ENCODE measurements at regions not wholly inside any gene's neighbourhood (a gene's known extent, or its start where the extent isn't known, plus 50 kb on each side); places are given as distances from the start of the nearest gene placed in this dataset.

DNA sequence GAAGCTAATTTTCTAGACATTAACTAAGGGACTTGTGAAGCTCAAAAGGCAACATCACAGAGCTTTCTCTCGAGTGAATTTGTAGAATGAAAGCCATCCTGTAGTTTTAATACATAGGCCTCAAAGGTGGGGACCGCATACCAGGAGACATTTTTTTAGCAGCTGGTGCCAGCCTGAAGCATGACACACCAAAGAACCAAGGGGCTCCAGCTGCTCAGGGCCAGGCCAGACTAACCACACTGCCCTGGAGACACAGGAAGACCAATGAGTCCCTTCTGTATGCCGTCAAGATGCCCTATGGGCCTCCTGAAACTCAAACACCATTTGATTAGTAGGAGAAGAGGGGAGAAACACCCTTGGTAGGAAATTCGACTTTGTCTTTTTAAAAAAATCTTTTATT is 113.9 kb upstream of the CACNA1E start:
- Mint-ChIP-seq H3K27me3 (no peaks in the 10 kb centered on the region), H3K4me1 (no peaks in the 10 kb centered on the region), H3K36me3 (ENCODE audit: low read depth) (peaks cover 2% of the 10 kb centered on the region), H3K9me3 (peaks cover 10% of the 10 kb centered on the region), H3K4me3 (no peak overlapping the region), H3K27ac (no peak overlapping the region)
- DNase-seq, result no peak
- POLR2A ChIA-PET, result no interaction called here
- CTCF ChIA-PET, result interaction anchor here (0.6 kb wide), 1 partner anchor 141 kb away, joined by 5 read pairs; no protein-coding TSS in a partner anchor

DNA sequence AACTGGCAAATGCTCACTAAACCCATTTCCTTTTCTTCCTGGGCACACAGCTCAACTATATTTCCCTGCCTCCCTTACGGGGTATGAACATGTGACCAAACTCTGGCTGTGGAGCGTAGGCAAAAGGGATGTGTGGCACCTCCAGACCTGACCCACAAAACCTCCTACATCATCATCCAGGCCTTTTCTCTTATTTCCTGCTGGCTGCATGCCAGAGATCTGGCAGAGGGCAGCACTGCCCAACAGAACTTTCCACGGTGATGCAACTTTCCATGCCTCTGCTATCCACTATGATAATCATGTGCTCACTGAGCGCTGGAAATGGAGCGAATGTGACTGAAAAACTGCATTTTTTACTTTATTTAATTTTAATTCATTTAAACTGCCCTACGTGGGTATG is 99.6 kb upstream of the CACNA1E start:
- POLR2A ChIA-PET, result no interaction called here
- Mint-ChIP-seq H3K36me3 (ENCODE audit: low read depth) (no peaks in the 10 kb centered on the region), H3K9me3 (no peaks in the 10 kb centered on the region), H3K27me3 (peaks cover 6% of the 10 kb centered on the region), H3K27ac (no peak overlapping the region), H3K4me1 (no peaks in the 10 kb centered on the region), H3K4me3 (no peak overlapping the region)
- CTCF ChIA-PET, result interaction anchor here (1.7 to 2.3 kb wide), 3 partner anchors 12 to 15 kb away, joined by 3 to 6 read pairs (median 6); no protein-coding TSS in a partner anchor
- DNase-seq, result no peak

DNA sequence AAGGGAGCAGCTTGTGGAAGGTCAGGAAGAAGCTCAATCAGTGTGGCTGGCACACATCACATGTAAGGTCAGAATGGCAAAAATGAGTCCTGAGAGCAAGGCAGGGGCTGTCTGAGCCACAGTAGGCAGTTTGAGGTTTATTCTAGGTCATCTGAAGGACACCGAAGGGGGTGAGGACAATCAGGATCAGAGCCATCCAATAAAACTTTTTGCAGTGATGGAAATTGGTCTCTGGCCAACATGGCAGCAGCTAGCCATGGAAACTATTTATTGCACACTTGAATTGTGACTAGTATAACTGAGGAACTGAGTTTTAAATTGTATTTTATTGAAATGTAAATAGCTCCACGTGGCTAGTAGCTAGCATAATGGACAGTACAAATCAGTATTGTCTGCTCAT is 97.0 kb upstream of the CACNA1E start:
- Mint-ChIP-seq H3K27me3 (peaks cover 4% of the 10 kb centered on the region), H3K9me3 (no peaks in the 10 kb centered on the region), H3K4me1 (no peaks in the 10 kb centered on the region), H3K27ac (no peak overlapping the region), H3K36me3 (ENCODE audit: low read depth) (no peaks in the 10 kb centered on the region), H3K4me3 (no peak overlapping the region)
- CTCF ChIA-PET, result interaction anchor here (1.4 to 1.6 kb wide), 2 partner anchors 39 to 455 kb away, joined by 3 read pairs; no protein-coding TSS in a partner anchor
- POLR2A ChIA-PET, result no interaction called here
- DNase-seq, result no peak

DNA sequence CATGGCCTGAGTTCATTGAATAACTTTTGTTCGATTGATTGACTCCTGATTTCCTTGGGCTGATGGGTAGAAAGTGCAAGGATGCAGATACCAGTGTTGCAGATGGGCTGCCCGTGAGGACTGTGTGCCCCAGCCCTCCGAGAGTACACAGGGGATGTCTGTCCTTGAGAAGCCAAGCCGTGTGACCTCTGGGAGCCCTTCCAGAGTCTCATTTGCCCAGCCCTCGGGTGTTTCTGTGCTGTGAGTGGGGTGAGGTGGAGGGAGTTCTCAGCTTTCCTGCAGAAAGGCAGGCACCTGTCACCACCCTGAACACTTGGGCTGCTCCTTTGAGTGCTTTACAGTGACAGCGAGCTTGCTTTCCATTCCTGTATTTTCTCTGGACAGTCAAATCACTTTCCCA is 96.4 kb upstream of the CACNA1E start:
- ChIA-PET CTCF (interaction anchor here (1.0 to 4.0 kb wide), 4 partner anchors 13 to 456 kb away, joined by 3 to 21 read pairs (median 3); no protein-coding TSS in a partner anchor), POLR2A (no interaction called here)
- Mint-ChIP-seq H3K27me3 (peaks cover 4% of the 10 kb centered on the region), H3K4me1 (peaks cover 3% of the 10 kb centered on the region), H3K27ac (no peak overlapping the region), H3K9me3 (no peaks in the 10 kb centered on the region), H3K4me3 (no peak overlapping the region), H3K36me3 (ENCODE audit: low read depth) (no peaks in the 10 kb centered on the region)
- no peak for DNase-seq

DNA sequence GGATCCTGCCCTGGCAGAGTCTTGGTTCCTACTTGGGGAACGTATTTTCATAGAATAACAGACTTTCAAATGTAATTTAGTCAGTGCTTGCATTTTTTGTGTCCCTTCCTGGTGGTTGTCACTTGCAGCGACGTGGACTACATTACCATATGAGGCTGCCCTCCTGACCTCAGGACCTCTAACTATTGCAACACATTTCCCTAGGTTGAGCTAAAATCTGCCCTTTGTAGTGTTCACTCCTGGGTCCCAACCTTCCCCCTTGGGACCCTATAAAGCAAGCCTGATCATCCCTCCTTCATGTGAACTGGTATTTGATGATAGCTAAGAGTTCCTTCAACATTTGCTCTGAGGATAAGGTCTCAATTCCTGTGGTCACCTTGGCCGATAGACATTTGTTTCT is 95.6 kb upstream of the CACNA1E start:
- POLR2A ChIA-PET, result no interaction called here
- H3K4me3 Mint-ChIP-seq, result no peak overlapping the region
- peaks cover 3% of the 10 kb centered on the region for H3K4me1 Mint-ChIP-seq
- H3K9me3 Mint-ChIP-seq, result no peaks in the 10 kb centered on the region
- no peaks in the 10 kb centered on the region for H3K36me3 Mint-ChIP-seq (ENCODE audit: low read depth)
- no peak for DNase-seq
- no peak overlapping the region for H3K27ac Mint-ChIP-seq
- peaks cover 4% of the 10 kb centered on the region for H3K27me3 Mint-ChIP-seq
- CTCF ChIA-PET, result interaction anchor here (1.0 to 4.0 kb wide), 2 partner anchors 12 to 38 kb away, joined by 3 to 21 read pairs; no protein-coding TSS in a partner anchor

DNA sequence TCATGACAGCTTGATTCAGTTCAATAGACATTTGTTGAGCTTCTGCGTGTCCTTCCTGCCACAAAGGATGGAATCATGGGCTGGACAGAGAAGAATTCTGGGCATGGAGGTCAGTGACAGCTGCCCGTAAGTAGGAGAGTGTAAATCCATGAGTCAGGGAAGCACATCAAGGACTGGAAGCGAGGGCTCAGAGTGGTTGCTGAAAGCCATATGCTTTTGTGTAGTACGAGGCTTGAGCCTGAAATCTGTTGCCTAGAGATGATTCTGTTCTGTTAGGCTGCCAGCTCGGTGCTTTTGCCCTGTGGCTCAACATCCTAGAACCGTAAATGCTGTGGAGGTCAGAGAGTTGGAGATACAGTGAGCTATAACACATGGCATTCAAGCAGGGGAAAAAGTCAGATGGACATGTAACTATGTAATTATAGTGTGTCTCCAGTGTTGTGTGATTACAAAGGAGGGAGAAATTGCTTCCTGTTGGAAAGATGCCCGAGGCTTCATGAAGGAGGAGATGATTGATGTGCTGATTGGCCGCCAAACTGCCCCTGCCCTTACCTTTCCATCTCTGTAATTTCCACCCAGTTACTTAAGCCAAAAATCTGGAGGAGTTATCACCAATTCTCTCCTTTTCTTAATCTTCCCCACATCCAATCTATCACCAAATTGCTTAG is 92.8 kb upstream of the CACNA1E start:
- Mint-ChIP-seq H3K36me3 (ENCODE audit: low read depth) (no peaks in the 10 kb centered on the region), H3K4me3 (no peak overlapping the region), H3K27me3 (no peaks in the 10 kb centered on the region), H3K27ac (peak overlapping the region; percentile 38), H3K4me1 (peaks cover 3% of the 10 kb centered on the region), H3K9me3 (no peaks in the 10 kb centered on the region)
- CTCF ChIA-PET, result interaction anchor here (4.0 kb wide), 1 partner anchor 9 kb away, joined by 21 read pairs; no protein-coding TSS in a partner anchor
- no peak for DNase-seq
- POLR2A ChIA-PET, result interaction anchor here (0.6 kb wide), 1 partner anchor 1450 kb away, joined by 3 read pairs; no protein-coding TSS in a partner anchor

DNA sequence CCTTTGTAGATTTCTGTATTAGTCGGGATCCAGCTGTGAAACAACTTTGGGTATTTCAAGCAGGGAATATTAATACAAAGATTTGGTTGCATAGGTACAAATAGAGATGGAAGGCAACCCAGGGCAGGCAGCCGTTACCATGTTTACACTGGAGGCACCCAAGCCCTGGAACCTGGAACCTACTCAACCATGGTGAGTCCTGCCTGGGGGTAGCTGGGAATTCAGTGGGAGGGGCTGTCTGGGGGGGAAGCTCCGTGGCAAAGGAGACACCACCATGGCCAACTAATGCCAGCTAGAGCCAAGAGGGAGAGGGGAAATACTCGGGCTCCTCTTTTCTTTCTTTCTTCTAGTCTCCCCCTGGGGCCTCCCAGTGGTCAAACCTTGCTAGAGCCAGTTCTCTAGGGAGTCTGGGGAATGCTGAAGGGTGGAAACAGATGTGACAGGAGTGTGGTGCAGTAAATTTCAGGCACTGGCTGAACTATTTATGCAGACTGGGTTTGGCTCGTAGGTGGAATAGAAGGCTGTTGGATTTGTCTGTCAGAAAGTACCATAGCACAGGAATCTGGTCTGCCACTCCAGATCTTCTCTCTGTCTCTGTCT is 91.9 kb upstream of the CACNA1E start:
- DNase-seq, result no peak
- H3K9me3 Mint-ChIP-seq, result no peaks in the 10 kb centered on the region
- CTCF ChIA-PET, result no interaction called here
- POLR2A ChIA-PET, result no interaction called here
- no peak overlapping the region for H3K4me3 Mint-ChIP-seq
- peak overlapping the region; percentile 47 for H3K27ac Mint-ChIP-seq
- H3K36me3 Mint-ChIP-seq (ENCODE audit: low read depth), result no peaks in the 10 kb centered on the region
- H3K27me3 Mint-ChIP-seq, result no peaks in the 10 kb centered on the region
- peaks cover 3% of the 10 kb centered on the region for H3K4me1 Mint-ChIP-seq

DNA sequence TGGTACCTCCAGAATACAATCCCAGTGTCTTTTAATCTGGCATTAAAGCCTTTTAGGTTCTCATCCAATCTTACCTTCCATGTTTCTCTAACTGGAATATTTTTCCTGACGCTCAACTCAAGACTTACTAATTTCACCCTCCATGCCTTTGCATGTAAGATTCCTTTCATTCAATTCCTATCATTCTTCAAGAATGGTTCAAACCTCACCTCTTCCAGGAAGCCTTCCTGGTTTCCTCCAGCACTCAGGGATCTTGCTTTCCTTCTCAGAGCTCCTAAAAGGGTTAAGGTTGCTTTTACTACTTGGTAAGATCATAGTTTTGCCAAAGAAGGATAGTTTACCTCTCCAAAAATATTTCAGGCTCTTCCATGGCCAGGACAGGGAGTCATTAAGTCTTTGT is 91.2 kb upstream of the CACNA1E start:
- no peak for DNase-seq
- Mint-ChIP-seq H3K4me3 (no peak overlapping the region), H3K36me3 (ENCODE audit: low read depth) (no peaks in the 10 kb centered on the region), H3K27ac (peak overlapping the region; percentile 3), H3K4me1 (peaks cover 3% of the 10 kb centered on the region), H3K9me3 (no peaks in the 10 kb centered on the region), H3K27me3 (no peaks in the 10 kb centered on the region)
- ChIA-PET CTCF (interaction anchor here (1.3 to 2.0 kb wide), 2 partner anchors 11 to 33 kb away, joined by 3 to 5 read pairs; no protein-coding TSS in a partner anchor), POLR2A (no interaction called here)

DNA sequence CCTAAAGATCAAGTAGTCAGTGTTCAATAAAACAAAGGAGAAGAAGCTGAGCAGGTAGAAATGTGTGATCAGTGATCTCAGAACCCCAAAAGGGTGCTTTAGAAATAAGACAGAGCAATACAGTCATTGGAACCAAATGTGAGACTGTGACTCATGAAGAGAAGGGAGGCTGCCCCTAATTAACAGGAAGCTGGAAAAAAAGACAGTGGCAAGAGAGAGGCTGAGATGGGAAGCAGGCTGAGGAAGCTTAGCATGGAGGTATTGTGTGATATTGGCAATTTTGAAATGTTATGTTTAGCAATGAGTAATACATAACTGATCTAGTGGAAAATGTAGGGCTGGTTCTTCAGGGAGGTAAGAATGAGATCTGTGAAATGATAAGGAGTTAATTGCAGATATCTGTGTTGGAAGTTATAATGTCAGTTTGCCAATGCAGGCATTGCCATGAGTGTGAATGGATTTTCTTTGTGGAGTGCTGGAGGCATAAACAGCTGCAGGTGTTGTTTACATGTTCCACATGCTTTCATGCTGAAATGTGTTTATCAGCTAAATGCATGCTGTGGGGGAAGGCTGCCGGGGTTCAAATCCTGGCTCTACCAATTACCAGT is 90.6 kb upstream of the CACNA1E start:
- POLR2A ChIA-PET, result no interaction called here
- Mint-ChIP-seq H3K27me3 (no peaks in the 10 kb centered on the region), H3K27ac (peak overlapping the region; percentile 3)

DNA sequence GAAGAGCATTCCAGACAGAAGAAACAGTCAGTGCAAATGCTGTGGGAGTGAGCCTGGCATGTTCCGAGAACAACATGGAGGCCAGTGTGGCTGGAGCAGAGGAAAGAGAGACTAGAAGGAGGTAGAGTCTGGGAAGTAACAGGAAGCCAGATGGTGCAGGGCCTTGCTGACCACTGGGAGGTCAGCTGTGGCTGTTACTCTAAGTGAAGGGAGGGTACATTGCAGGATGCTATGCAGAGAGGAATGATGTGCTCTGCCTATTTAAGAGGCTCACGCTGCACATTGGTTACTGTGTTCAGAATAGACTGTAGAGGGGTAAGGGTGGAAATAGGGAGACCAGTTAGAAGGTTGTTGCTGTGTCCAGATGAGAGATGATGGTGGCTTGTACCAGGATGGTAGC is 88.6 kb upstream of the CACNA1E start:
- no peak overlapping the region for H3K27ac Mint-ChIP-seq
- POLR2A ChIA-PET, result no interaction called here
- peaks cover 9% of the 10 kb centered on the region for H3K36me3 Mint-ChIP-seq (ENCODE audit: low read depth)
- DNase-seq, result no peak
- CTCF ChIA-PET, result interaction anchor here (1.3 to 2.3 kb wide), 3 partner anchors 11 to 19 kb away, joined by 3 to 6 read pairs (median 4); no protein-coding TSS in a partner anchor
- H3K27me3 Mint-ChIP-seq, result no peaks in the 10 kb centered on the region
- H3K4me3 Mint-ChIP-seq, result no peak overlapping the region
- H3K4me1 Mint-ChIP-seq, result peaks cover 25% of the 10 kb centered on the region
- H3K9me3 Mint-ChIP-seq, result no peaks in the 10 kb centered on the region

More for the DNA sequence above, 90.6 kb upstream of the CACNA1E start:
- peaks cover 2% of the 10 kb centered on the region for H3K36me3 Mint-ChIP-seq (ENCODE audit: low read depth)
- CTCF ChIA-PET, result interaction anchor here (1.3 to 2.0 kb wide), 2 partner anchors 12 to 32 kb away, joined by 3 to 5 read pairs; no protein-coding TSS in a partner anchor
- no peaks in the 10 kb centered on the region for H3K9me3 Mint-ChIP-seq
- H3K4me3 Mint-ChIP-seq, result no peak overlapping the region
- H3K4me1 Mint-ChIP-seq, result peaks cover 7% of the 10 kb centered on the region
- DNase-seq, result no peak

DNA sequence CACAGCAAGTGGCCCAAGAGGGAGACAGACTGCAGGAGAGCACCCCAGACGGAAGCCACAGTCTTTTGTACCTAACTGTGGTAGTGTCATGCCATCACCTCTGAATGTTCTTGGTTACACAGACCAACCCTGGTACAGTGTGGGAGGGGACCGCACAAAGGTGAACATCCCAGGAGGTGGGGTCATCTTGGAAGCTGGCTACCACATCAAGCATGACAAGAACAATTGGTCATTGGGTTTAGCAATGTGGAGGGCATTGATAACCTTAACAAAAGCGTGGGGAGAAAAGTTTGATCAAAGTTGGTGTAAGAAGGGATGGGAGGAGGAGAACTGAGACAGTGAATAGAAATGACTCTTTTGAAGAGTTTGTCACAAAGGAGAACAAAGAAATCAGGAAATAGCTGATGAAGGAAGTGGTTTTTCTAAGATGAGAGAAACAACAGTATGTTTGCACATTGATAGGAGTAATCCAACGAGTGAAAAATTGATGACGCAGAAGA is 87.1 kb upstream of the CACNA1E start:
- ChIA-PET POLR2A (no interaction called here), CTCF (interaction anchor here (0.5 to 3.6 kb wide), 6 partner anchors 12 to 1616 kb away, joined by 3 to 20 read pairs (median 3); no protein-coding TSS in a partner anchor)
- Mint-ChIP-seq H3K4me1 (peaks cover 36% of the 10 kb centered on the region), H3K27me3 (no peaks in the 10 kb centered on the region), H3K4me3 (no peak overlapping the region), H3K36me3 (ENCODE audit: low read depth) (peaks cover 9% of the 10 kb centered on the region), H3K27ac (no peak overlapping the region), H3K9me3 (no peaks in the 10 kb centered on the region)
- DNase-seq, result peak; percentile 78

DNA sequence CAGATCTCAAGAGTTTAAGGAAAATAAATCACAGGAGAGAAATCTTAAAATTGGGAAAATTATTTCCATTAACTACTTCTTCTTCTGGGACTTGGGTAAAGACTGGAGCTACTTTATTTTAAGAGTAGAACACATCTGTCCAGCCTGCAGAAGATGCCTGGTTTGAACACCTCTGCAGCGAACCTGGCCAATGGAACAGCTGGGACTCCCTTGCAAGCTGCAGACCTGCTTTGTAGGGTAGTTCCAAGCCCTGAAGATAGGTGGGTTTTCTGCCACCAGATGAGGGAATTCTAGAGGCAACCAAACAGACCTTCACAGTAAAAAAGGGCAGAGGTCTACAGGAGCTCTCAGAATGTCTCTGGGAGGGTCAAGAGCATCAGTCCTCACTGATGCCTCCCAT is 86.5 kb upstream of the CACNA1E start:
- H3K4me1 Mint-ChIP-seq, result peaks cover 38% of the 10 kb centered on the region
- peaks cover 9% of the 10 kb centered on the region for H3K36me3 Mint-ChIP-seq (ENCODE audit: low read depth)
- H3K9me3 Mint-ChIP-seq, result no peaks in the 10 kb centered on the region

More for the DNA sequence above, 86.5 kb upstream of the CACNA1E start:
- CTCF ChIA-PET, result interaction anchor here (0.5 to 3.6 kb wide), 5 partner anchors 12 to 1616 kb away, joined by 3 to 20 read pairs (median 3); no protein-coding TSS in a partner anchor
- DNase-seq, result no peak
- Mint-ChIP-seq H3K27me3 (no peaks in the 10 kb centered on the region), H3K27ac (no peak overlapping the region), H3K4me3 (no peak overlapping the region)
- POLR2A ChIA-PET, result no interaction called here
